Testis (tissue), 2 donors: ENCODE measurements at regions not wholly inside any gene's neighbourhood (a gene's known extent, or its start where the extent isn't known, plus 50 kb on each side); places are given as distances from the start of the nearest gene placed in this dataset.

Source experiments
- CTCF ChIP-seq, 3 experiments: fragments of 450-650 bp in 2 of 3; fragments of 200-600 bp in 1 of 3; sonication (generic) in 1 of 3; IDR thresholded peaks; one replicate each; pipeline ENCODE4 v1.5.1; 2016 to 2019; ENCODE audit warnings: antibody characterized with exemption in 3 of 3, mild to moderate bottlenecking in 2 of 3, moderate library complexity in 1 of 3
- POLR2A ChIP-seq: fragments of 450-650 bp; IDR thresholded peaks from one replicate; pipeline ENCODE4 v1.6.1; 2017; ENCODE audit warnings: antibody characterized with exemption, mild to moderate bottlenecking, moderate library complexity

GRCh38 chr3:153036846-153037245 is 125.2 kb upstream of the RAP2B start:
- TF ChIP-seq CTCF (IDR thresholded peaks at IDR 0.05), result no peak
- no peak for TF ChIP-seq POLR2A
